K562 (cell line): ENCODE measurements at regions not wholly inside any gene's neighbourhood (a gene's known extent, or its start where the extent isn't known, plus 50 kb on each side); places are given as distances from the start of the nearest gene placed in this dataset.

Experiments used
- ATF2 ChIP-seq: sonication (generic); formaldehyde crosslinking; IDR thresholded peaks from 2 replicates; pipeline ENCODE4 v1.8.1; 2022; ENCODE audit warnings: missing genetic modification reagents
- CBX5 ChIP-seq: IDR thresholded peaks from 2 replicates; pipeline ENCODE4 v1.6.1; 2014; ENCODE audit warnings: low read depth, borderline replicate concordance
- CEBPB ChIP-seq: fragments of 450-650 bp; IDR thresholded peaks from 2 replicates; pipeline ENCODE4 v1.6.1; 2016; ENCODE audit warnings: missing genetic modification characterization, missing compliant biosample characterization
- CTCF ChIP-seq, 3 experiments: IDR thresholded peaks in 2 of 3; conservative IDR thresholded peaks in 1 of 3; 2 replicates each; pipeline ENCODE4 v1.5.1; 2011 to 2012; ENCODE audit warnings: low read length in 3 of 3, mild to moderate bottlenecking in 3 of 3, control low read depth in 2 of 3, improper control_type of control experiment in 1 of 3, inconsistent platforms in 1 of 3, low read depth in 1 of 3, mixed read lengths in 1 of 3, moderate library complexity in 1 of 3; ENCODE audit not compliant: insufficient read depth in 2 of 3
- EP300 ChIP-seq: IDR thresholded peaks from 2 replicates; pipeline ENCODE4 v1.6.1; 2012; ENCODE audit warnings: low read length, improper control_type of control experiment
- ESRRA ChIP-seq: fragments of 450-650 bp; IDR thresholded peaks from 2 replicates; pipeline ENCODE4 v1.6.1; 2014; ENCODE audit warnings: low read depth, mild to moderate bottlenecking, moderate library complexity, borderline replicate concordance
- FOXM1 ChIP-seq, 2 experiments: fragments of 450-650 bp in 1 of 2; sonication (generic) in 1 of 2; formaldehyde crosslinking in 1 of 2; IDR thresholded peaks; 2 replicates each; pipeline versions ENCODE4 v1.6.1 to v1.9.0; 2017 to 2022; ENCODE audit warnings: low read depth in 2 of 2, mild to moderate bottlenecking in 2 of 2, missing genetic modification reagents in 1 of 2, moderate library complexity in 1 of 2
- MTF1 ChIP-seq: fragments of 250-450 bp; sonication (Bioruptor Pico); IDR thresholded peaks from 2 replicates; pipeline ENCODE4 v1.9.0; 2021; ENCODE audit warnings: moderate library complexity, mild to moderate bottlenecking, inconsistent platforms, borderline replicate concordance
- ZNF551 ChIP-seq: fragments of 250-450 bp; sonication (Bioruptor Pico); IDR thresholded peaks from 2 replicates; pipeline ENCODE4 v1.5.0; 2021; ENCODE audit warnings: mild to moderate bottlenecking, moderate library complexity
- TF ChIP-seq, protein P1 (sequence below), 2 experiments: fragments of 450-650 bp in 1 of 2; sonication (generic) in 1 of 2; formaldehyde crosslinking in 1 of 2; IDR thresholded peaks in 1 of 2; conservative IDR thresholded peaks in 1 of 2; 2 replicates each; pipeline versions ENCODE4 v1.6.1 to v1.8.1; 2016 to 2023; ENCODE audit warnings: mild to moderate bottlenecking in 2 of 2, moderate library complexity in 2 of 2, inconsistent platforms in 1 of 2, missing genetic modification reagents in 1 of 2
- TF ChIP-seq, protein P2 (sequence below): fragments of 250-450 bp; sonication (Bioruptor Pico); IDR thresholded peaks from 2 replicates; pipeline ENCODE4 v1.5.0; 2022; ENCODE audit warnings: mild to moderate bottlenecking
- TF ChIP-seq, protein P3 (sequence below): fragments of 450-650 bp; IDR thresholded peaks from 2 replicates; pipeline ENCODE4 v1.6.1; 2018; ENCODE audit not compliant: partially characterized antibody
- TF ChIP-seq, protein P4 (sequence below): sonication (generic); formaldehyde crosslinking; IDR thresholded peaks from 2 replicates; pipeline ENCODE4 v1.8.0; 2022; ENCODE audit warnings: missing genetic modification reagents, mild to moderate bottlenecking, borderline replicate concordance

- TF ChIP-seq, protein P1, sequence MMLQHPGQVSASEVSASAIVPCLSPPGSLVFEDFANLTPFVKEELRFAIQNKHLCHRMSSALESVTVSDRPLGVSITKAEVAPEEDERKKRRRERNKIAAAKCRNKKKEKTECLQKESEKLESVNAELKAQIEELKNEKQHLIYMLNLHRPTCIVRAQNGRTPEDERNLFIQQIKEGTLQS (IDR thresholded peaks at IDR 0.05) = no peak
- TF ChIP-seq, protein P1 (CRISPR knock-in tag; conservative IDR thresholded peaks at IDR 0.05) = no peak
- TF ChIP-seq, protein P2, sequence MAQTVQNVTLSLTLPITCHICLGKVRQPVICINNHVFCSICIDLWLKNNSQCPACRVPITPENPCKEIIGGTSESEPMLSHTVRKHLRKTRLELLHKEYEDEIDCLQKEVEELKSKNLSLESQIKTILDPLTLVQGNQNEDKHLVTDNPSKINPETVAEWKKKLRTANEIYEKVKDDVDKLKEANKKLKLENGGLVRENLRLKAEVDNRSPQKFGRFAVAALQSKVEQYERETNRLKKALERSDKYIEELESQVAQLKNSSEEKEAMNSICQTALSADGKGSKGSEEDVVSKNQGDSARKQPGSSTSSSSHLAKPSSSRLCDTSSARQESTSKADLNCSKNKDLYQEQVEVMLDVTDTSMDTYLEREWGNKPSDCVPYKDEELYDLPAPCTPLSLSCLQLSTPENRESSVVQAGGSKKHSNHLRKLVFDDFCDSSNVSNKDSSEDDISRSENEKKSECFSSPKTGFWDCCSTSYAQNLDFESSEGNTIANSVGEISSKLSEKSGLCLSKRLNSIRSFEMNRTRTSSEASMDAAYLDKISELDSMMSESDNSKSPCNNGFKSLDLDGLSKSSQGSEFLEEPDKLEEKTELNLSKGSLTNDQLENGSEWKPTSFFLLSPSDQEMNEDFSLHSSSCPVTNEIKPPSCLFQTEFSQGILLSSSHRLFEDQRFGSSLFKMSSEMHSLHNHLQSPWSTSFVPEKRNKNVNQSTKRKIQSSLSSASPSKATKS (CRISPR knock-in tag) = no peak
- TF ChIP-seq FOXM1 (IDR thresholded peaks at IDR 0.05; ENCODE audit: low read depth) = no peak
- TF ChIP-seq FOXM1 (CRISPR knock-in tag; IDR thresholded peaks at IDR 0.05; ENCODE audit: low read depth) = no peak
- TF ChIP-seq ZNF551 (CRISPR knock-in tag) = no peak
- TF ChIP-seq, protein P3, sequence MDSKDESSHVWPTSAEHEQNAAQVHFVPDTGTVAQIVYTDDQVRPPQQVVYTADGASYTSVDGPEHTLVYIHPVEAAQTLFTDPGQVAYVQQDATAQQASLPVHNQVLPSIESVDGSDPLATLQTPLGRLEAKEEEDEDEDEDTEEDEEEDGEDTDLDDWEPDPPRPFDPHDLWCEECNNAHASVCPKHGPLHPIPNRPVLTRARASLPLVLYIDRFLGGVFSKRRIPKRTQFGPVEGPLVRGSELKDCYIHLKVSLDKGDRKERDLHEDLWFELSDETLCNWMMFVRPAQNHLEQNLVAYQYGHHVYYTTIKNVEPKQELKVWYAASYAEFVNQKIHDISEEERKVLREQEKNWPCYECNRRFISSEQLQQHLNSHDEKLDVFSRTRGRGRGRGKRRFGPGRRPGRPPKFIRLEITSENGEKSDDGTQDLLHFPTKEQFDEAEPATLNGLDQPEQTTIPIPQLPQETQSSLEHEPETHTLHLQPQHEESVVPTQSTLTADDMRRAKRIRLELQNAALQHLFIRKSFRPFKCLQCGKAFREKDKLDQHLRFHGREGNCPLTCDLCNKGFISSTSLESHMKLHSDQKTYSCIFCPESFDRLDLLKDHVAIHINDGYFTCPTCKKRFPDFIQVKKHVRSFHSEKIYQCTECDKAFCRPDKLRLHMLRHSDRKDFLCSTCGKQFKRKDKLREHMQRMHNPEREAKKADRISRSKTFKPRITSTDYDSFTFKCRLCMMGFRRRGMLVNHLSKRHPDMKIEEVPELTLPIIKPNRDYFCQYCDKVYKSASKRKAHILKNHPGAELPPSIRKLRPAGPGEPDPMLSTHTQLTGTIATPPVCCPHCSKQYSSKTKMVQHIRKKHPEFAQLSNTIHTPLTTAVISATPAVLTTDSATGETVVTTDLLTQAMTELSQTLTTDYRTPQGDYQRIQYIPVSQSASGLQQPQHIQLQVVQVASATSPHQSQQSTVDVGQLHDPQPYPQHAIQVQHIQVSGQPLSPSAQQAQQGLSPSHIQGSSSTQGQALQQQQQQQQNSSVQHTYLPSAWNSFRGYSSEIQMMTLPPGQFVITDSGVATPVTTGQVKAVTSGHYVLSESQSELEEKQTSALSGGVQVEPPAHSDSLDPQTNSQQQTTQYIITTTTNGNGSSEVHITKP = no peak
- no peak for TF ChIP-seq ESRRA
- no peak for TF ChIP-seq CTCF (IDR thresholded peaks at IDR 0.05 in 2 of 3, conservative IDR thresholded peaks at IDR 0.05 in 1 of 3; ENCODE audit: insufficient read depth in 2 of 3, low read depth in 1 of 3, low read length in 3 of 3)
- no peak for TF ChIP-seq CBX5
- TF ChIP-seq, protein P4, sequence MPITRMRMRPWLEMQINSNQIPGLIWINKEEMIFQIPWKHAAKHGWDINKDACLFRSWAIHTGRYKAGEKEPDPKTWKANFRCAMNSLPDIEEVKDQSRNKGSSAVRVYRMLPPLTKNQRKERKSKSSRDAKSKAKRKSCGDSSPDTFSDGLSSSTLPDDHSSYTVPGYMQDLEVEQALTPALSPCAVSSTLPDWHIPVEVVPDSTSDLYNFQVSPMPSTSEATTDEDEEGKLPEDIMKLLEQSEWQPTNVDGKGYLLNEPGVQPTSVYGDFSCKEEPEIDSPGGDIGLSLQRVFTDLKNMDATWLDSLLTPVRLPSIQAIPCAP (CRISPR knock-in tag) = no peak
- no peak for TF ChIP-seq EP300
- TF ChIP-seq MTF1 (CRISPR knock-in tag) = no peak
- no peak for TF ChIP-seq ATF2 (CRISPR knock-in tag)
- TF ChIP-seq CEBPB (tag) = no peak
These were observed 101.8 kb downstream of the RPLP1 start for GRCh38 chr15:69554279-69554961.
